ENCODE measurements at regions not wholly inside any gene's neighbourhood (a gene's known extent, or its start where the extent isn't known, plus 50 kb on each side); places are given as distances from the start of the nearest gene placed in this dataset.
A peak's percentile ranks its signal among the peaks of the same experiment; 100 is the strongest.

- TF ChIP-seq, protein P1, sequence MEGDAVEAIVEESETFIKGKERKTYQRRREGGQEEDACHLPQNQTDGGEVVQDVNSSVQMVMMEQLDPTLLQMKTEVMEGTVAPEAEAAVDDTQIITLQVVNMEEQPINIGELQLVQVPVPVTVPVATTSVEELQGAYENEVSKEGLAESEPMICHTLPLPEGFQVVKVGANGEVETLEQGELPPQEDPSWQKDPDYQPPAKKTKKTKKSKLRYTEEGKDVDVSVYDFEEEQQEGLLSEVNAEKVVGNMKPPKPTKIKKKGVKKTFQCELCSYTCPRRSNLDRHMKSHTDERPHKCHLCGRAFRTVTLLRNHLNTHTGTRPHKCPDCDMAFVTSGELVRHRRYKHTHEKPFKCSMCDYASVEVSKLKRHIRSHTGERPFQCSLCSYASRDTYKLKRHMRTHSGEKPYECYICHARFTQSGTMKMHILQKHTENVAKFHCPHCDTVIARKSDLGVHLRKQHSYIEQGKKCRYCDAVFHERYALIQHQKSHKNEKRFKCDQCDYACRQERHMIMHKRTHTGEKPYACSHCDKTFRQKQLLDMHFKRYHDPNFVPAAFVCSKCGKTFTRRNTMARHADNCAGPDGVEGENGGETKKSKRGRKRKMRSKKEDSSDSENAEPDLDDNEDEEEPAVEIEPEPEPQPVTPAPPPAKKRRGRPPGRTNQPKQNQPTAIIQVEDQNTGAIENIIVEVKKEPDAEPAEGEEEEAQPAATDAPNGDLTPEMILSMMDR (IDR thresholded peaks at IDR 0.05; ENCODE audit: extremely low read depth, missing control alignments), result no peak
- DNase-seq (ENCODE audit: low spot score), result no peak
Observed at GRCh38 chr11:88431675-88432341, 94.3 kb upstream of the CTSC start.

GRCh38 chr11:88428959-88429358 is 91.4 kb upstream of the CTSC start:
- TF ChIP-seq, protein P1 (IDR thresholded peaks at IDR 0.05; ENCODE audit: extremely low read depth, missing control alignments), result no peak
- DNase-seq (ENCODE audit: low spot score), result no peak

DNA sequence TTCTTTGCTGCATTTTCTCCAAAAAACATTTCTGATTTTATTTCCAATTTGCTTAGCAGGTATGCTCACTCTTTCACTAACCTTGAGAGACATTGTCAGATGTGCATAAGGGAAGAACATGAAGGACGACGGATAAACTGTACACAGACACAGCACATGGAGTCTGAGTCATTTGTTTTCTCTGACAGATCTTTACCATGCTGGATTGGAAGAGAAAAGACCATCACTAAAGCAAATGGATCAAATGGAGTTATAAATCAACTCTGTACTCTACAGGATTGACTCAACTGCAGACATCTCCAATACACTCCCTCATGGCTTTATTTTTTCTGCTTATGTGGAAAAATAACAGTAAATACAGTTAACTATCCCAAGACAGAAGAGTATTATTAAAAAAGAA is 90.2 kb upstream of the CTSC start:
- DNase-seq (ENCODE audit: low spot score), result no peak
- TF ChIP-seq, protein P1 (IDR thresholded peaks at IDR 0.05; ENCODE audit: extremely low read depth, missing control alignments), result no peak

DNA sequence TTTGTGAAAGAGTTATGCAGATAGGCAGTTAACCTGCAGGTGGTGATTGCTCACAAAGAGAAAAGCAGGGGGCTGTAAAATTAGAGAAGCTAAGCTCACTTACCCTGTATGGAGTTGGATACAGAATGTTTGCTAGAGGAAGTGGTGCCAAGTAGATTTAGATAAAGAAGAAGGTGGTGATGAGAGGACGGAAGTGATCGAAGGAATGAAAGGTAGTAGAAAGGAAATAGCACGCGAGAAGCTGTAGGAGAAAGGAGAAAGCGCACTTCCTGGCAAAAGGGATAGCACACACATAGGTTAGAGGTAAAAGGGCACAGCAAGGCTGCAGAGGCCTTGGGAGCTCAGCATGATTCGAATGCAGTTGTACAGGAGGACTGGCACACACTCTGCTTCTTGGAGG is 87.3 kb upstream of the CTSC start:
- TF ChIP-seq, protein P1 (IDR thresholded peaks at IDR 0.05; ENCODE audit: extremely low read depth, missing control alignments), result no peak
- no peak for DNase-seq (ENCODE audit: low spot score)

- DNase-seq (ENCODE audit: low spot score), result peak; percentile 46
- TF ChIP-seq, protein P1 (IDR thresholded peaks at IDR 0.05; ENCODE audit: extremely low read depth, missing control alignments), result no peak
Observed at GRCh38 chr11:88421530-88421929, 84.0 kb upstream of the CTSC start.

GRCh38 chr11:88420165-88420791 is 82.7 kb upstream of the CTSC start:
- TF ChIP-seq, protein P1 (IDR thresholded peaks at IDR 0.05; ENCODE audit: extremely low read depth, missing control alignments), result no peak
- DNase-seq (ENCODE audit: low spot score), result no peak

- DNase-seq (ENCODE audit: low spot score), result no peak
- TF ChIP-seq, protein P1 (IDR thresholded peaks at IDR 0.05; ENCODE audit: extremely low read depth, missing control alignments), result no peak
Observed at GRCh38 chr11:88418508-88418907, 81.0 kb upstream of the CTSC start.
